Epithelial cell of esophagus (primary cell): ENCODE measurements at regions not wholly inside any gene's neighbourhood (a gene's known extent, or its start where the extent isn't known, plus 50 kb on each side); places are given as distances from the start of the nearest gene placed in this dataset.

Source experiments
- DNase-seq: peaks from one replicate; pipeline ENCODE4 v3.0.0; 2010; ENCODE audit warnings: low read depth
- H3K4me3 ChIP-seq: 2 replicates; pipeline ENCODE4 v1.5.1; 2011; ENCODE audit warnings: mild to moderate bottlenecking, low read length, control low read depth
- TF ChIP-seq, protein P1 (sequence below): IDR thresholded peaks from 2 replicates; pipeline ENCODE4 v1.5.1; 2011; ENCODE audit warnings: low read depth, mild to moderate bottlenecking, low read length, control low read depth, inconsistent platforms; ENCODE audit not compliant: insufficient read depth; ENCODE audit errors: missing control alignments

DNA sequence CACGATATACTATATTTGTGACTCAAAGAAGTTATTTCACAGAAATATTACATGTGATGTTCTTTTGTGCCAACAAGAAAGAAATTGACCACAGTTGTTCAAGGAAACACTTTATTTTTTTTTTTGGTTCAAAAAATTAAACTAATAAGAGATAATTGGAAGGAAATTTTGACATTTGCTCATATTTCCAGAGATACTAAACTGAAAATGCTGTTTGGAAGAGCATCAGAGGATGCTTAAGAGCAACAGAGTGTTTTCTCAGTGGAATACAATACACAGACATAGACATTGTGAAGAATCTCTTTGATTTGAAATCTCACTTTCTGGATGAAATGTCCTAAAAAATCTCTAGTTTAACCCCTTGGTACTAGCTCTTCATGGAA is 760.4 kb upstream of the CXADR start:
- TF ChIP-seq, protein P1, sequence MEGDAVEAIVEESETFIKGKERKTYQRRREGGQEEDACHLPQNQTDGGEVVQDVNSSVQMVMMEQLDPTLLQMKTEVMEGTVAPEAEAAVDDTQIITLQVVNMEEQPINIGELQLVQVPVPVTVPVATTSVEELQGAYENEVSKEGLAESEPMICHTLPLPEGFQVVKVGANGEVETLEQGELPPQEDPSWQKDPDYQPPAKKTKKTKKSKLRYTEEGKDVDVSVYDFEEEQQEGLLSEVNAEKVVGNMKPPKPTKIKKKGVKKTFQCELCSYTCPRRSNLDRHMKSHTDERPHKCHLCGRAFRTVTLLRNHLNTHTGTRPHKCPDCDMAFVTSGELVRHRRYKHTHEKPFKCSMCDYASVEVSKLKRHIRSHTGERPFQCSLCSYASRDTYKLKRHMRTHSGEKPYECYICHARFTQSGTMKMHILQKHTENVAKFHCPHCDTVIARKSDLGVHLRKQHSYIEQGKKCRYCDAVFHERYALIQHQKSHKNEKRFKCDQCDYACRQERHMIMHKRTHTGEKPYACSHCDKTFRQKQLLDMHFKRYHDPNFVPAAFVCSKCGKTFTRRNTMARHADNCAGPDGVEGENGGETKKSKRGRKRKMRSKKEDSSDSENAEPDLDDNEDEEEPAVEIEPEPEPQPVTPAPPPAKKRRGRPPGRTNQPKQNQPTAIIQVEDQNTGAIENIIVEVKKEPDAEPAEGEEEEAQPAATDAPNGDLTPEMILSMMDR = no peak
- no peak overlapping the region for H3K4me3 ChIP-seq

DNA sequence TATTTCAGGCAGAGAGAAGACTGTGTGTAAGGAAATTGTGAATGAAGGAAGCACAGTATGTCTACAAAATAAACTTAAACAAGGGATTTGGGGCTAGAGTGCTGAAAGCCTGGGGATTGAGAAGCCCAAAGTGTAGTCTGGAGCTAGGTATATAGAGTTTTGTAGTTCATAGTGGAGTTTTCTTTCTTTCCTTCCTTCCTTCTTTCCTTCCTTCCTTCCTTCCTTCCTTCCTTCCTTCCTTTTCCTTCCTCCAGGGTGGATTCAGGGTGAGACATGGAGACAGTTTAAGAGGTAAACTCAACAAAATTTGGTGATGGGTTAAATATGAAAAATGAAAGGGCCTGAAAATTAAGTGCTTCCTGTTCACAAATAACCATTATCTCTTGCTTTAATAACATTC is 757.8 kb upstream of the CXADR start:
- no peak overlapping the region for H3K4me3 ChIP-seq
- TF ChIP-seq, protein P1 = no peak
- no peak for DNase-seq

More for the DNA sequence above, 760.4 kb upstream of the CXADR start:
- DNase-seq = no peak

DNA sequence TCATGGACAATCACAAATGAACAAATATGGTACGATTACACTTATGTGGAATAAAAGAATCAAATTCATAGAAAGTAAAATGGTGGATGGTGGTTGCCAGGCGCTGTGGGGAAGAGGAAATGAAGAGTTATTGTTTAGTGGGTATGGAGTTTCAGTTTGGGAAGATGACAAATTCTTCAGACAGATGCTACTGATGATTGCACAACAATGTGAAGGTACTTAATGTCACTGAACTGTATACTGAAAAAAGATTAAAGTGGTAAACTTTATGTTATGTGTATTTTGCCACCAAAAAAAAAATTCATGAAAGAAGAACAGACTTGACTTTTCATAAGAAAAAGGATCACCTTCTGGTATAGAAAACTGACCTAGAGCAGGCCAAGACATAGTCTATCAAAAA is 745.6 kb upstream of the CXADR start:
- TF ChIP-seq, protein P1 = no peak
- DNase-seq = no peak
- no peak overlapping the region for H3K4me3 ChIP-seq

DNA sequence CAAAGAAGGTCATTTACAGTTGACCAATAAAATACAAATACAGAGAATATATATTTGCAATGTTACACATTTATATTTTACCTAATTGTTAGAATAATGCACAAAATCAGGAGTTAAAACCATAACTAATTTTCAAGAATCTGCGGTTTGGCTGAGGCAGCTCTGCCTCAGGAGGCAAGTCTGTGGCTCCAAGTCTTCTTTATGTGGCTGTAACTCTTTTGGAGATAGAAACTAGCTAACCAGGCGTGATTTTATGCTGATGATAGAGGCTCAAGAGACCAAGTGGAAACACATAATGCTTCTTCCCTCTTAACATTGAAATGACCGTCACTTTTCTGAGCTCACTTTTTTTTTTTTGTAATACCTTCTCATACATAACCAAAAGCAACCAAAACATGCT is 744.7 kb upstream of the CXADR start:
- DNase-seq = no peak
- H3K4me3 ChIP-seq = no peak overlapping the region
- TF ChIP-seq, protein P1 = no peak

DNA sequence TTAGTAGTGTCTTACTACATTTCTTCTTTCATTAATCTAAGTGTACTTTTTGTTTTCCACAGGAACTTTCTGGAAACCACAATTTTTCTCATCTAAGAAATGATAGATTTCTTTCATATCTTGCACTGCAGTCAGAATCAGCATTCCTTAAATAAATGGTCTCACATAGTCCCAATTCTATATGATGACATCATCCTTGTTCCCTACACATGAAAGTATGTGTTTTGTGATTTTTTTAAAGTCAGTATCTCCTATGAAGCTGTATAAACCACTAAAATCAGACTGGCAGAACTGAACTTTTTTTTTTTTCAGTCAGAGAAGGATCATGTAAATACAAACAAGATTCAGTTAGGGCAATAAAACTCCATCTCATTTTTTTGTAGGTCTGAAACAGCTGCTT is 742.6 kb upstream of the CXADR start:
- TF ChIP-seq, protein P1 = no peak
- DNase-seq = no peak
- H3K4me3 ChIP-seq = no peak overlapping the region

DNA sequence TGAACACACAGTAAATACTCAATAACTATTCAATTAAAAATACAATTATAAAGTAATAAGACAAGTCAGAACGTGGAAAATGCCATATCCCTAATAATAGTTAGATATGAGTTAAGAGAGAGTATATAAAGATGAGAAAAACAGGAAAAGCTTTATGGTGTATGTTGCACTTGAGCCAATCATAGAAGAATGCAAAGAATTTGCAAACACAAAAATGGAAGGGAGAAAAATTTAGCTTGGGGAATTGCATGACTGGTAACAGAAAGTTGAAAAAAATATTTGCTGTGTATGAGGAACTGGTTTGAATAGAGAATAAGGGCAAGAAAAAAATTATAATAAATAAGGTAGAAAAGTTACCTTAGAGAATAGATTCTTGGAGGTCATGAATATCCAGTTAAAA is 739.6 kb upstream of the CXADR start:
- H3K4me3 ChIP-seq = no peak overlapping the region
- DNase-seq = no peak
- TF ChIP-seq, protein P1 = no peak

DNA sequence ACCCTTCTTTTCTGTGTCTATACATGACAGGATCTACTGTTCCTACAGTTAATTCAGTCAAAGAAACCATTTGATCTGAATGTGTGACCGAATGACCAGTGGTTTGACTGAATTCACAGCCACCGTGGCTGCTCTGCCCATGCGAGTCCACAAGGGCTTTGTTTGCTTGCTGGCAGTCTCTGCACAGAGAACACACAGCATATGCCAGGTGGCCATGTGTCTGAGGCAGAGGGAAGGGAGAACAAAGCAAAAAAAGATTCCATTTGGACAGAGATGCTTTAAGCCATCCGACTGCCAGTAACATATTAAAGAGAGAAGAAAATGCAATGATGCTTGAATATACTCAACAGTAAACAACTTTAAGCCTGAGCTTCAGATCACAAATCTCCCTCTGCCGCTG is 737.8 kb upstream of the CXADR start:
- H3K4me3 ChIP-seq = no peak overlapping the region
- TF ChIP-seq, protein P1 = no peak
- no peak for DNase-seq
